Non-pigmented ciliary epithelial cell (primary cell): ENCODE measurements at regions not wholly inside any gene's neighbourhood (a gene's known extent, or its start where the extent isn't known, plus 50 kb on each side); places are given as distances from the start of the nearest gene placed in this dataset.

Source experiments
- DNase-seq: peaks from one replicate; pipeline ENCODE4 v3.0.0-alpha.2; 2010; ENCODE audit warnings: low read depth

GRCh38 chr13:104181526-104182231 is 1115.5 kb upstream of the SLC10A2 start:
- no peak for DNase-seq

DNA sequence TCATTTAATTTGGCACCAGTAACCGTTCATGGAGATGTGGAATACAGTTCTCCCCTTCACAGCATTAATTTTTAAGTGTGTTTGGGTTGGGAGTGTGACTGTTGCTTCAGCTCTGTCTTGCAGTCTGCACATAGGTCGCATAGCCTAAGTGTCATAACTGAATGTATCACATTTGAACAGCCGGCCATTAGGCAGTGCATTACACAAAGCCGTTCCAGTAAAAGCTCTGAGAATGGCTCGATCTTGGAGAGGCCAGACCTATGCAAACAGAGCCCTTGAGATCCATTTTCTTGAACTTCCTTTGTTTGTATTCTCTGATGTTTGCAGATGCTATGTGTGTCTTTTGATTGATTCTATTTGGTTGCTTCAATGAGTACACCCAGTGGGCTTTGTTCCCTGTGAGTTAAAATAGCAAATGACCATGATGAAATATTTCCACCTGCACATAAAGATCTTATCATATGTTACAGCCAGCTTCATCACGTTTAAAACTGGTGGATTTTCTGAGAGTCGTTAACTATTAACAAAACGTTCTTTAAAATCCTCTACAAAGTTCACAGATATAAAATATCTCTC is 1104.9 kb upstream of the SLC10A2 start:
- no peak for DNase-seq

DNA sequence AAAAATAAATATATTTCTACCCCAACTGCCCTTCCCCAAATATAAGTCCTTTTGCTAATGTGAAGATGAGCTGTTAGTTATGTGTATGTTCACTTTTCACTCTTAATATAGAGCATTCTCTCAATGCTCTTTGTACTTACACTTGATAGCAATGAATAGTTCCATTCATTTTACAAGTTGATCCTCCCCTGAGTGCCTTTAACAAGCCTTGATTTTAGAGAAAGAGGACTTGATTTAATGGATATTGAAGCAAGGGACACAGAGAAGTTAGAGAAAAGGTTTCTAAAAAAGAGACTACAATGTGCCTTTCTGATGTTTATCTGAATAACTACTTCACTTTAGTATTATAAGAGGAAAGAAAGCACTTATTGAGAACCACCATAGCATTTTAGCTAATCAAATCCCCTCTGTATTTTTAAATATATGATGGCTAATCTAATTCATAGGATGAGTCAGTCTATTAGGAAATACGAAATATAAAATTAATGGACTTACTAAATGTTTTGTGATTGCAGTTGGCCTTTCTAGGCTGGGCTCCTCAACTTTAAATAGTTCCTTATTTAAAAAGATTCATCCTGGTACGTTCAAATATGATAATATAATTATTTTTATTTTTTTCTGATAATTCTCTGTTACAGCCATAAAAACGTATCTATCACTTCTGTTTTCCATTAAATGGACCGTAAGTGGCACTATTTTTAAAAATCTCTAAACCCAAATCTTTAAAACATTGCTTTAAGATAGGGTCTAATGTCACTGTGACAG is 1097.8 kb upstream of the SLC10A2 start:
- DNase-seq = no peak

- DNase-seq = no peak
Observed at GRCh38 chr13:104160536-104160935, 1094.3 kb upstream of the SLC10A2 start.

- DNase-seq = no peak
Observed at GRCh38 chr13:104143760-104144416, 1077.7 kb upstream of the SLC10A2 start.

DNA sequence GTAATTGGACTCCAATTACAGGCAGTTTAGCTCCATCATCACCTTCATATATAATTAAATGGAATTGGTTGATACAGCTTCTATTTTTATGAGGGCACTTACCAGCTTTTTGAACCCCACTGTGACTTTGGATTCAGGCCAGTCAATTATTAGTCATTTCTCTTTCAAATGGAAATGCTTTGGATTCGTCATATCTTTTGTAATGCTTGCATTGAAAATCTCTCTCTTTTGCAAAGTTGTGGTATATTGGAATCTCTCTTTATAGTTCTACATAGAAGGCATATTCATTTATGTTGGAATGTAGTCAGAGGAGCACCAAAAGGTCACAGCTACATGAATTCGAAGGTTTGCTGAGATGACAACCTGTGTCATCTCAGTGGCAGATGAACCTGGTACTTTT is 1074.3 kb upstream of the SLC10A2 start:
- DNase-seq = peak; percentile 49

GRCh38 chr13:104137416-104137815 is 1071.2 kb upstream of the SLC10A2 start:
- no peak for DNase-seq

DNA sequence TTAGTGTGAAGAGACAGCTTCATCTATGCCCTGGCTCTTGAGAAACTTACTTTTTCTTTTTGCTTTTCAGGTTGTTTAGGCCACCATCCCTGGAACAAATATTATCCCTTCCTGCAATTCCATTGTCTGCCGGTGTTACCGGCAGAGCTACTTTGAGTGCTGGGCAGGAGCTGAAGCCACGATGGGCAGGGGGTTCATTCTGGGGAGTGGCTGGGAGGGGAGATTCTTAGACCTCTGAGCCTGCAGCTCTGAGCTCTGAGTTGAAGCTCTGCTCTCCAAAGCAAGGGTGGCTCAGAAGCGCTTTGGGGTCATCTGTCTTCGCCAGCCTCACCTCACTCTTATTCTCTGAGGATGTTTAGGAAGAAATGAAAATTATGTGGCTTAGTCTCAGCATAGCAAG is 1066.6 kb upstream of the SLC10A2 start:
- no peak for DNase-seq

GRCh38 chr13:104114101-104114500 is 1047.9 kb upstream of the SLC10A2 start:
- peak; percentile 30 for DNase-seq

DNA sequence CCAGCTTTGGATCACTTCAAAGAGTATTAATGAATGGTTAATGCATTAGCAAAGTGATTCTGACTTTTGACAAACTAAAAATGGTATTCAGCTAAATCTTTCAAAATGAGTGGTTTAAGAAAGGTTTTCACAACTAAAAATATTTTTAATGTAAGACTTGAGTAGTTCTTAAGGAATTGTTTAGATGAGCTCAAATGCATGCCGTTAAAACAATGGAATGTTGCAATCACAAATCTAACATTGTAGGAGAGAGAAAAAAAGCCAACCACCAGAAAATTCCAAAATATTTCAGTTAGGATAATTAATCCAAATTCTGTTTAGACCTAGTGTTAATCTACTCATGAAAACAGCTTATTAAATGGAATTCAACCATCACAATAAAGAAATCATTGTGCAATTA is 1044.8 kb upstream of the SLC10A2 start:
- no peak for DNase-seq

DNA sequence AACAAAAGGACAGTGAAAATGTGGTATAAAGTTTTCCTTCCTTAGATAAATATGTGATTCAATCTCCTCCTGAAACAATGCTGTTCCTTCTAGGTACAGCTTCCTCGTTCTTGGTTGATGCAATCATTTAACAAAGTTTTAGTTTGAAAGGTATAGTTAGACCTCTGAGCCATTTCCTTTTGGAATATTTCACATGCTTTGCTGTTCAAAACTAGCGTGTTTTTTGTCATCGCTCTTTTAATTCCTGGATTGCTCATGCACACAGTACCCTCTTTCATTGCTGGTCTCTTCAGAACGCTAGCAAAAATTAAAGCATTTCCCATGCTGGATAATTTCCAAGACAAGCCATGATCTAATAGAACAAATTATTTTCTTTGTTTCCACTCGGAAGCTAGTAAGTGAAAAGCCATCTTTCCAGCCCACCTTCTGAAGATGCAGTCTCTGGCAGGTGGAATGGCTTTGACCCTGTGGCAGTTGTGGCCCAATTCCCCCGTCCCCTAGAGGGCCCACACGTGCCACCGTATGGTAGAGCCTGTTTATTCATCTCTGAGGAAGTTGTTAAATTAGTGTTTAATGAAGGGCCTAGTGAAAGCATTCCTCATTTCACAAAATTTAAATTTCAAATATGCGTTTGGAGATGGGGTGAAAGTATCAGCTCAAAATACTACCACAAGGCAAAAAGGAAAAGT is 1040.6 kb upstream of the SLC10A2 start:
- peak; percentile 69 for DNase-seq

DNA sequence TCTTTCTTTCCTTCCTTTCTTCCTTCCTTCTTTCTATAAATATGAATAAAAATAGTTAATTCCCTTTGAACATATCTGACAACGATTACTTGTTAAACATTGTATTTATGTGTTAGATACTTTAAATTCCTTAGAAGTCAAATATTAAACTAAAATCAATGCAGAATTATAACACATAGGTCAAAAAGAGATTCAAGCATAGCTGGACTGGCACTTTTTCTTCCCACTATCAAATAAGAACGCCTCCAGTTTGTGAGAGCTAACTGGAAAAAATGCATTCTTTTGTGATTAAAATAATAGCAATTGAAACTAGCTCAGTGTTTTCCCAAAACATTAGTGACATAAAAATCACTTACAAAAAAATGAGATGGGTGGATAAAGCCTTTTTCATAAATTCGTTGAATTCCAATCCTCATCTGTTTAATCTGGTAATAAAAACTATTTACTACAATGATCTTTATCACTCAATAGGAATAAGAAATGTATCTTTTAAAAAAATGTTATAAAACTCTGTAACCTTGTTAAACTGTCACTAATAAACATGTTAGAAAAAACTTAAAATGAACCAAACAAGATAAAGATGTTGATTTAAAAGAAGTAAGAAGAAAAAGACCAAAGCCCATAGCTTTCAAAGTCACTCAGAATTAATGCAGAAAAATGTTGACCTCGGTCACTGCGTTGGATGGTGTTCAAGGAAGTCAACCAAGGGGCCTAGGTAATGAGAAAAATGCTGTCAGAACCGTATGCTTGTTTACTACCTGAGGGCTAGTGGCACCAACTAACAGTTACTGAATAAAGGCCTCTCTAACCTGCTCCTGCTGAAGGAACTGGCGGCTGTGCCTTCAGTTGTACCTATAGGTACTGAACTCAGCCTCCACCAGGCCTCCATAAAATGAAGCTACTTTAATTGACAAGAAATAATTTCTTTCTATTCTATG is 1039.5 kb upstream of the SLC10A2 start:
- no peak for DNase-seq

- no peak for DNase-seq
Observed at GRCh38 chr13:104099750-104100149, 1033.5 kb upstream of the SLC10A2 start.

DNA sequence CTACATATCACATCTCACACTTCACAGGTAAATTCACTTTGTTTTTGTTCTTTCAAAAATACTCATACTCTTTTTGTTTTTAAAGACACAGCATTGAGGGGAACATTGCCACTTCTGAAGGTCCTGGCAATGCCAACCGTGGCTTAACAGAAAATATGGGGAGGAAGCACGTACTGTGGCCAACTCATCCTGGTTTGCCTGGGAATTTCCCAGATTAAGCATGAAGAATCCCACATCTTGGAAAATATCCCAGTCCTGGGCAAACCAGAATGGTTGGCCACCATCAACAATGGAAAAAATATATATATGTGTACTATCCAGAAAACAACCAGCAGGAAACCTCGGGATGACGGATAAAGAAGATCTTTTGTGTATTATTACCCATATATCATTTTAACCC is 1032.2 kb upstream of the SLC10A2 start:
- DNase-seq = no peak

DNA sequence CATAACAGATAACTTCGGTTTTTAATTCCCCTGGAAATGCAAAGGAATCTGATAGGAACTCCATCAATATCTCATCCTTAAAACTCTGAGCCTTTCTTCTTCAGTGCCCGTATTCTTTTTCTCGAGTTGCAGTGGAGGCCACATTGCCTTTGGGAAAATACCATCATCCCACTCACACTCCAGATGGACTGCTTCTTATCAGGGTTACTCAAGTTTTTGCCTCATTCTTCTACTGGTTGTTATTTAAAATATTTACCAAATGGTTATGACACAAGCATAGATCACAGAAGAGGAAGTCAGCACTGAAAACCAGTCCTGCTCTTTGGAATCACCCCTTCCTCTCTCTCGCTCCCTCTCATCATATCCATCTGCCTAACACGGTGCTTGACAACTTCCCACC is 1020.5 kb upstream of the SLC10A2 start:
- DNase-seq = no peak

GRCh38 chr13:104086210-104086609 is 1020.0 kb upstream of the SLC10A2 start:
- no peak for DNase-seq

GRCh38 chr13:104085611-104086010 is 1019.4 kb upstream of the SLC10A2 start:
- no peak for DNase-seq

- DNase-seq = no peak
Observed at GRCh38 chr13:104074326-104074725, 1008.1 kb upstream of the SLC10A2 start.

GRCh38 chr13:104071806-104072205 is 1005.6 kb upstream of the SLC10A2 start:
- no peak for DNase-seq

- no peak for DNase-seq
Observed at GRCh38 chr13:104065328-104065727, 999.1 kb upstream of the SLC10A2 start.

DNA sequence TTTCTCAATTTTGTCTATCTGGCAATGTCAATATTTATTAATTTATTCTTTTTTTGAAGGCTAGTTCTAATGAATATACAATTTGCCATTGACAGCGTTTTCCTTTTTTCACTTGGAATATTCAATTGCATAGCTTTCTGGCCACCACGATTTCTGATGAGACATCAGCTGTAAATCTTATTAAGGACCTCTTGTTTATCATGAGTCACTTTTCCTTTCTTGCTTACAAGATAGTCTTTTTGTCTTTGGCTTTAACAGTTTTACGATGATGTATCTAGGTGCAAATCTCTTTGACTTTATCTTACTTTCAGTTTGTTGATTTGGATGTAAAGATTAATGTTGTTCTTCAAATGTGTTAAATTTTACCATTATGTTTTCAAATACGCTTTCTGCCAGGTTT is 991.6 kb upstream of the SLC10A2 start:
- no peak for DNase-seq
